SK-N-SH (cell line): ENCODE measurements at regions not wholly inside any gene's neighbourhood (a gene's known extent, or its start where the extent isn't known, plus 50 kb on each side); places are given as distances from the start of the nearest gene placed in this dataset.

Source experiments
- CTCF ChIA-PET: fragments of 300-600, 350-600 bp; formaldehyde crosslinking; extraction: SDS; loops from one replicate; lab custom pipeline; 2021; lab: Yijun Ruan, JAX
- POLR2A ChIA-PET: fragments of 350-600 bp; sonication (Branson Sonifier 250); formaldehyde crosslinking; extraction: SDS; loops from one replicate; lab custom pipeline; 2020; ENCODE audit warnings: antibody characterized with exemption, inconsistent platforms; lab: Yijun Ruan, JAX
- DNase-seq: peaks from one replicate; pipeline ENCODE4 v3.0.0; 2012
- H2AFZ ChIP-seq: fragments of 200-600 bp; sonication (generic); 2 replicates; pipeline ENCODE4 v1.8.1; 2016; ENCODE audit warnings: antibody characterized with exemption, mild to moderate bottlenecking, low read depth
- H3F3A ChIP-seq: fragments of 200-600 bp; sonication (generic); replicated peaks from 2 replicates; pipeline ENCODE3; 2016; ENCODE audit warnings: antibody characterized with exemption, mild to moderate bottlenecking; ENCODE audit not compliant: insufficient read depth
- H3K27ac ChIP-seq, 2 experiments: fragments of 200-500 bp in 1 of 2; fragments of 200-600 bp in 1 of 2; sonication (Bioruptor generic) in 1 of 2; sonication (generic), shearing (Covaris generic) in 1 of 2; 2 replicates each; pipeline versions ENCODE4 v1.5.1 to v1.6.1; 2014 to 2016; ENCODE audit warnings: low read depth in 2 of 2, inconsistent platforms in 1 of 2, low read length in 1 of 2, mild to moderate bottlenecking in 1 of 2, mixed read lengths in 1 of 2
- H3K27me3 ChIP-seq: fragments of 200-600 bp; sonication (generic), shearing (Covaris generic); 2 replicates; pipeline ENCODE4 v1.6.1; 2016; ENCODE audit warnings: mixed run types; ENCODE audit not compliant: insufficient read depth
- H3K36me3 ChIP-seq, 2 experiments: fragments of 200-500 bp in 1 of 2; fragments of 200-600 bp in 1 of 2; sonication (Bioruptor generic) in 1 of 2; sonication (generic) in 1 of 2; replicated peaks in 1 of 2; 2 replicates each; pipeline versions ENCODE3 to v1.5.1; 2014 to 2016; ENCODE audit warnings: low read length in 1 of 2, mild to moderate bottlenecking in 1 of 2; ENCODE audit not compliant: insufficient read depth in 2 of 2, control insufficient read depth in 1 of 2
- H3K4me1 ChIP-seq, 2 experiments: fragments of 200-500 bp in 1 of 2; fragments of 200-600 bp in 1 of 2; sonication (Bioruptor generic) in 1 of 2; sonication (generic), shearing (Covaris generic) in 1 of 2; 2 replicates each; pipeline versions ENCODE4 v1.5.1 to v1.6.1; 2014 to 2016; ENCODE audit warnings: low read depth in 1 of 2, low read length in 1 of 2, mixed run types in 1 of 2; ENCODE audit not compliant: insufficient read depth in 2 of 2, control insufficient read depth in 1 of 2
- H3K4me2 ChIP-seq: fragments of 200-600 bp; sonication (generic), shearing (Covaris generic); 2 replicates; pipeline ENCODE4 v1.6.1; 2017; ENCODE audit warnings: mixed run types
- H3K4me3 ChIP-seq, 2 experiments: fragments of 200-500 bp in 1 of 2; fragments of 200-600 bp in 1 of 2; sonication (Bioruptor generic) in 1 of 2; sonication (generic), shearing (Covaris generic) in 1 of 2; 2 replicates each; pipeline versions ENCODE4 v1.5.1 to v1.8.1; 2014 to 2016; ENCODE audit warnings: low read depth in 2 of 2, inconsistent platforms in 1 of 2, low read length in 1 of 2, mild to moderate bottlenecking in 1 of 2, mixed read lengths in 1 of 2, moderate library complexity in 1 of 2
- H3K79me2 ChIP-seq: fragments of 200-600 bp; sonication (generic); 2 replicates; pipeline ENCODE4 v1.8.1; 2017; ENCODE audit warnings: mild to moderate bottlenecking; ENCODE audit not compliant: insufficient read depth
- H3K9ac ChIP-seq: fragments of 200-600 bp; sonication (generic); 2 replicates; pipeline ENCODE4 v1.6.1; 2017; ENCODE audit warnings: mixed run types
- H3K9me2 ChIP-seq: fragments of 200-600 bp; sonication (generic); 2 replicates; pipeline ENCODE4 v1.6.1; 2017; ENCODE audit warnings: mixed run types
- H3K9me3 ChIP-seq: fragments of 200-600 bp; sonication (generic); 2 replicates; pipeline ENCODE4 v1.6.1; 2017; ENCODE audit warnings: mixed run types, mild to moderate bottlenecking, moderate library complexity
- H4K20me1 ChIP-seq: fragments of 200-600 bp; sonication (generic); 2 replicates; pipeline ENCODE4 v1.6.1; 2017; ENCODE audit warnings: mild to moderate bottlenecking, mixed run types; ENCODE audit not compliant: insufficient read depth
- CHD2 ChIP-seq: fragments of 150-350 bp; IDR thresholded peaks from 2 replicates; pipeline ENCODE4 v1.6.1; 2018; ENCODE audit warnings: low read length; ENCODE audit not compliant: partially characterized antibody
- CTCF ChIP-seq: fragments of 200-600 bp; sonication (generic); IDR thresholded peaks from 2 replicates; pipeline ENCODE4 v1.6.1; 2017; ENCODE audit warnings: antibody characterized with exemption, mild to moderate bottlenecking, moderate library complexity
- ELF1 ChIP-seq: IDR thresholded peaks from 2 replicates; pipeline ENCODE4 v1.4.0; 2012
- EP300 ChIP-seq, 2 experiments: IDR thresholded peaks; 2 replicates each; pipeline versions ENCODE4 v1.4.0 to v1.6.1; 2012; ENCODE audit warnings: borderline replicate concordance in 1 of 2, low read depth in 1 of 2, low read length in 1 of 2
- FOSL2 ChIP-seq: IDR thresholded peaks from 2 replicates; pipeline ENCODE4 v1.4.0; 2012; ENCODE audit warnings: low read depth, mild to moderate bottlenecking, moderate library complexity, borderline replicate concordance
- FOXJ3 ChIP-seq: sonication (generic); formaldehyde crosslinking; IDR thresholded peaks from 2 replicates; pipeline ENCODE4 v1.5.1; 2020; ENCODE audit warnings: mild to moderate bottlenecking, missing genetic modification reagents
- MEF2A ChIP-seq: IDR thresholded peaks from 2 replicates; pipeline ENCODE4 v1.4.0; 2012; ENCODE audit warnings: low read depth, borderline replicate concordance
- MXI1 ChIP-seq: IDR thresholded peaks from 2 replicates; pipeline ENCODE4 v1.6.1; 2012; ENCODE audit warnings: mild to moderate bottlenecking, low read depth, low read length, improper control_type of control experiment
- NRF1 ChIP-seq: IDR thresholded peaks from 2 replicates; pipeline ENCODE4 v1.6.1; 2012; ENCODE audit warnings: low read depth, mild to moderate bottlenecking, low read length
- PBX3 ChIP-seq: IDR thresholded peaks from 2 replicates; pipeline ENCODE4; 2012
- RCOR1 ChIP-seq: fragments of 150-350 bp; IDR thresholded peaks from 2 replicates; pipeline ENCODE4 v1.6.1; 2017; ENCODE audit warnings: antibody characterized with exemption, low read length
- REST ChIP-seq: IDR thresholded peaks from 2 replicates; pipeline ENCODE4 v1.6.1; 2012; ENCODE audit warnings: mild to moderate bottlenecking, low read depth, low read length, moderate library complexity
- RXRA ChIP-seq: IDR thresholded peaks from 2 replicates; pipeline ENCODE4 v1.4.0; 2012; ENCODE audit warnings: low read depth, mild to moderate bottlenecking, borderline replicate concordance
- SIN3A ChIP-seq: IDR thresholded peaks from 2 replicates; pipeline ENCODE4 v1.6.1; 2012; ENCODE audit warnings: low read depth, mild to moderate bottlenecking, low read length, moderate library complexity, borderline replicate concordance
- SMC3 ChIP-seq: IDR thresholded peaks from 2 replicates; pipeline ENCODE4 v1.6.1; 2012; ENCODE audit warnings: low read depth, low read length, improper control_type of control experiment
- TAF1 ChIP-seq: IDR thresholded peaks from 2 replicates; pipeline ENCODE4 v1.6.1; 2012; ENCODE audit warnings: low read depth, mild to moderate bottlenecking, low read length, moderate library complexity, borderline replicate concordance
- USF2 ChIP-seq: fragments of 150-350 bp; IDR thresholded peaks from 2 replicates; pipeline ENCODE4 v1.6.1; 2017; ENCODE audit warnings: antibody characterized with exemption, low read length, low read depth, borderline replicate concordance
- WGBS: methylation state at CpG from one replicate; pipeline ENCODE4 v1.1.6; 2017; ENCODE audit warnings: low lambda C conversion rate; 5-methylcytosine and 5-hydroxymethylcytosine counted together

- TF ChIP-seq TAF1 (no peak), RCOR1 (no peak)
Observed at GRCh38 chr6:90936286-90936685, 349.4 kb upstream of the MAP3K7 start (continued).

GRCh38 chr6:90934966-90935365, 348.1 kb upstream of the MAP3K7 start:
- Histone ChIP-seq H3K4me1 (no peaks in the 10 kb centered on the region), H3K9ac (no peak overlapping the region), H3K9me2 (no peaks in the 10 kb centered on the region), H2AFZ (no peak overlapping the region), H3K79me2 (no peaks in the 10 kb centered on the region), H3K27me3 (0 out of 2 replicates have a peak, but pooled peaks cover 5% of the 10 kb centered on the region), H4K20me1 (no peaks in the 10 kb centered on the region), H3K27ac (no peak overlapping the region), H3K36me3 (no peaks in the 10 kb centered on the region), H3F3A (no peaks in the 10 kb centered on the region), H3K4me3 (no peak overlapping the region), H3K4me2 (no peak overlapping the region), H3K9me3 (no peaks in the 10 kb centered on the region)
- TF ChIP-seq USF2 (no peak), SMC3 (no peak), TAF1 (no peak), EP300 (IDR thresholded peaks at IDR 0.05; ENCODE audit: borderline replicate concordance in 1 of 2, low read depth in 1 of 2, low read length in 1 of 2) (no peak), PBX3 (no peak), SIN3A (no peak), FOSL2 (no peak), FOXJ3 (no peak), RXRA (no peak), NRF1 (no peak), CTCF (no peak)
- ChIA-PET POLR2A (no interaction called here), CTCF (interaction anchor here (1.2 kb wide), 1 partner anchor 8 kb away, joined by 4 read pairs; no protein-coding TSS in a partner anchor)
- WGBS, result 59% methylated on average over 7 of the region's 7 CpGs
- DNase-seq, result no peak

GRCh38 chr6:90934081-90934480, 347.2 kb upstream of the MAP3K7 start:
- H3K4me2 ChIP-seq, result no peak overlapping the region
- H3K79me2 ChIP-seq, result no peaks in the 10 kb centered on the region
- no peaks in the 10 kb centered on the region for H3K9me2 ChIP-seq
- H2AFZ ChIP-seq, result no peak overlapping the region
- H3K27ac ChIP-seq, result no peak overlapping the region
- H3K9ac ChIP-seq, result no peak overlapping the region
- ChIA-PET CTCF (interaction anchor here (1.2 kb wide), 1 partner anchor 9 kb away, joined by 4 read pairs; no protein-coding TSS in a partner anchor), POLR2A (no interaction called here)
- H3K4me3 ChIP-seq, result no peak overlapping the region
- DNase-seq, result no peak
- H3F3A ChIP-seq, result no peaks in the 10 kb centered on the region
- H3K4me1 ChIP-seq, result no peaks in the 10 kb centered on the region
- no peaks in the 10 kb centered on the region for H3K36me3 ChIP-seq
- no peaks in the 10 kb centered on the region for H4K20me1 ChIP-seq
- H3K9me3 ChIP-seq, result no peaks in the 10 kb centered on the region
- WGBS, result 59% methylated on average over 5 of the region's 5 CpGs
- 0 out of 2 replicates have a peak, but pooled peaks cover 5% of the 10 kb centered on the region for H3K27me3 ChIP-seq
- TF ChIP-seq MEF2A (no peak), CHD2 (no peak), NRF1 (no peak), REST (no peak), CTCF (no peak), MXI1 (no peak), SMC3 (no peak), ELF1 (no peak)
